OCI-LY3 (cell line): ENCODE measurements at regions not wholly inside any gene's neighbourhood (a gene's known extent, or its start where the extent isn't known, plus 50 kb on each side); places are given as distances from the start of the nearest gene placed in this dataset.
"Not testable (repeated sequence)": the region's sequence is repeated elsewhere in the genome, so short reads cannot be mapped to it uniquely, and the experiment has no call there.

ENCODE experiments used
- H2AFZ ChIP-seq: fragments of 200-600, 300-600 bp; shearing (Covaris generic); 2 replicates; pipeline ENCODE4 v1.6.0; 2014; ENCODE audit warnings: antibody characterized with exemption, low read depth, low read length
- H3K27ac ChIP-seq: fragments of 200-600, 300-600 bp; sonication (generic); 2 replicates; pipeline ENCODE4 v1.5.1; 2014; ENCODE audit warnings: mild to moderate bottlenecking, low read length, moderate library complexity, mixed read lengths
- H3K27me3 ChIP-seq: fragments of 200-600, 300-600 bp; sonication (generic); 2 replicates; pipeline ENCODE4 v1.6.1; 2014; ENCODE audit warnings: low read depth, low read length, mixed read lengths
- H3K36me3 ChIP-seq: fragments of 200-600, 300-600 bp; sonication (generic); replicated peaks from 2 replicates; pipeline ENCODE3; 2014; ENCODE audit warnings: low read depth, low read length, mixed read lengths
- H3K4me1 ChIP-seq: fragments of 300-600, 200-600 bp; sonication (generic); 2 replicates; pipeline ENCODE4 v1.6.1; 2014; ENCODE audit warnings: low read length, mixed read lengths
- H3K4me2 ChIP-seq: fragments of 200-600, 300-600 bp; sonication (generic); 2 replicates; pipeline ENCODE4 v1.6.1; 2014; ENCODE audit warnings: low read length, mixed read lengths
- H3K4me3 ChIP-seq: fragments of 300-600, 200-600 bp; sonication (generic); 2 replicates; pipeline ENCODE4 v1.5.1; 2014; ENCODE audit warnings: antibody characterized with exemption, mild to moderate bottlenecking, low read length, moderate library complexity
- H3K79me2 ChIP-seq: fragments of 300-600, 200-600 bp; shearing (Covaris generic); 2 replicates; pipeline ENCODE4 v1.6.1; 2014; ENCODE audit warnings: mild to moderate bottlenecking, low read length, mixed read lengths
- H3K9ac ChIP-seq: fragments of 300-600, 200-600 bp; shearing (Covaris generic); 2 replicates; pipeline ENCODE4 v1.6.0; 2014; ENCODE audit warnings: mild to moderate bottlenecking, low read length, moderate library complexity
- H3K9me3 ChIP-seq: fragments of 200-600, 300-600 bp; shearing (Covaris generic); 2 replicates; pipeline ENCODE4 v1.6.1; 2014; ENCODE audit warnings: low read length, mixed read lengths; ENCODE audit not compliant: insufficient read depth
- H4K20me1 ChIP-seq: fragments of 200-600, 300-600 bp; sonication (generic); 2 replicates; pipeline ENCODE4 v1.6.1; 2016; ENCODE audit warnings: low read length, mixed read lengths; ENCODE audit not compliant: insufficient read depth
- EZH2phosphoT487 ChIP-seq: fragments of 200-600 bp; shearing (Covaris generic); IDR thresholded peaks from 2 replicates; pipeline ENCODE4 v1.6.1; 2018; ENCODE audit warnings: antibody characterized with exemption, mixed run types, low read depth
- TF ChIP-seq, protein P1 (sequence below): fragments of 200-600, 300-600 bp; sonication (generic); IDR thresholded peaks from 2 replicates; pipeline ENCODE4 v1.5.1; 2014; ENCODE audit warnings: antibody characterized with exemption, low read length, low read depth

DNA sequence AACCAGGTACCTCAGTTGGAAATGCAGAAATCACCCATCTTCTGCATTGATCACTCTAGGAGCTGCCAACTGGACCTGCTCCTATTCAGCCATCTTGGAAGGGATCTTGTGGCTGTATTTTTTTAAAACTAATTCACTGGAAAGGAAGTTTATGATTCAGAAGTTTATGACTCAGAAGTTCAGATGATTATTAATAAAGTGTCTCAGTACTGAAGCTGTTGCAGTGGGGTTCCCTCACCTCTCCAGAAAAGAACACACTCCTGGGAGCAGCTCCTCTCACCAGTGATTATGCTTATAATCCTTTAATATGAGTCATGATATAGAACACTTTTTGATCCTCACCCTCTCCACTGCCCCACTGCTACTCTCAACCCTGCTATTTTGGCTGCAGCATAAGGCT lies 291.2 kb upstream of the HS3ST5 start:
- H3K4me1 ChIP-seq = no peaks in the 10 kb centered on the region
- H3K27me3 ChIP-seq = no peaks in the 10 kb centered on the region
- H3K4me3 ChIP-seq = no peak overlapping the region
- H3K27ac ChIP-seq = no peak overlapping the region
- H3K36me3 ChIP-seq = peaks cover 6% of the 10 kb centered on the region
- no peak overlapping the region for H3K4me2 ChIP-seq
- TF ChIP-seq, protein P1, sequence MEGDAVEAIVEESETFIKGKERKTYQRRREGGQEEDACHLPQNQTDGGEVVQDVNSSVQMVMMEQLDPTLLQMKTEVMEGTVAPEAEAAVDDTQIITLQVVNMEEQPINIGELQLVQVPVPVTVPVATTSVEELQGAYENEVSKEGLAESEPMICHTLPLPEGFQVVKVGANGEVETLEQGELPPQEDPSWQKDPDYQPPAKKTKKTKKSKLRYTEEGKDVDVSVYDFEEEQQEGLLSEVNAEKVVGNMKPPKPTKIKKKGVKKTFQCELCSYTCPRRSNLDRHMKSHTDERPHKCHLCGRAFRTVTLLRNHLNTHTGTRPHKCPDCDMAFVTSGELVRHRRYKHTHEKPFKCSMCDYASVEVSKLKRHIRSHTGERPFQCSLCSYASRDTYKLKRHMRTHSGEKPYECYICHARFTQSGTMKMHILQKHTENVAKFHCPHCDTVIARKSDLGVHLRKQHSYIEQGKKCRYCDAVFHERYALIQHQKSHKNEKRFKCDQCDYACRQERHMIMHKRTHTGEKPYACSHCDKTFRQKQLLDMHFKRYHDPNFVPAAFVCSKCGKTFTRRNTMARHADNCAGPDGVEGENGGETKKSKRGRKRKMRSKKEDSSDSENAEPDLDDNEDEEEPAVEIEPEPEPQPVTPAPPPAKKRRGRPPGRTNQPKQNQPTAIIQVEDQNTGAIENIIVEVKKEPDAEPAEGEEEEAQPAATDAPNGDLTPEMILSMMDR = no peak
- no peak for TF ChIP-seq EZH2phosphoT487
- no peaks in the 10 kb centered on the region for H3K9me3 ChIP-seq
- H4K20me1 ChIP-seq = no peaks in the 10 kb centered on the region
- no peak overlapping the region for H2AFZ ChIP-seq
- no peak overlapping the region for H3K9ac ChIP-seq
- H3K79me2 ChIP-seq = no peaks in the 10 kb centered on the region

DNA sequence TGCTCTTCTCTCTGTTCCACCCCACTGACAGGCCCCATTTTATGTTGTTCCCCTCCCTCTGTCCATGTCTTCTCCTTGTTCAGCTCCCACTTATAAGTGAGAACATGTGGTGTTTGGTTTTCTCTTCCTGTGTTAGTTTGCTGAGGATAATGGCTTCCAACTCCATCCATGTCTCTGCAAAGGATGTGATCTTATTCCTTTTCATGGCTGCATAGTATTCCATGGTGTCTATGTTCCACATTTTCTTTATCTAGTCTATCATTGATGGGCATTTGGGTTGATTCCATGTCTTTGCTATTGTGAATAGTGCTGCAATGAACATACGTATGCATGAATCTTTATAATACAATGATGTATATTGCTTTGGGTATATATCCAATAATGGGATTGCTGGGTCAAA lies 283.4 kb upstream of the HS3ST5 start:
- not testable (repeated sequence) for H3K9ac ChIP-seq, H2AFZ ChIP-seq, H3K27ac ChIP-seq, H3K36me3 ChIP-seq, H4K20me1 ChIP-seq, H3K9me3 ChIP-seq, H3K4me3 ChIP-seq, H3K27me3 ChIP-seq, H3K4me2 ChIP-seq, H3K79me2 ChIP-seq
- peaks cover 27% of the 10 kb centered on the region for H3K4me1 ChIP-seq

DNA sequence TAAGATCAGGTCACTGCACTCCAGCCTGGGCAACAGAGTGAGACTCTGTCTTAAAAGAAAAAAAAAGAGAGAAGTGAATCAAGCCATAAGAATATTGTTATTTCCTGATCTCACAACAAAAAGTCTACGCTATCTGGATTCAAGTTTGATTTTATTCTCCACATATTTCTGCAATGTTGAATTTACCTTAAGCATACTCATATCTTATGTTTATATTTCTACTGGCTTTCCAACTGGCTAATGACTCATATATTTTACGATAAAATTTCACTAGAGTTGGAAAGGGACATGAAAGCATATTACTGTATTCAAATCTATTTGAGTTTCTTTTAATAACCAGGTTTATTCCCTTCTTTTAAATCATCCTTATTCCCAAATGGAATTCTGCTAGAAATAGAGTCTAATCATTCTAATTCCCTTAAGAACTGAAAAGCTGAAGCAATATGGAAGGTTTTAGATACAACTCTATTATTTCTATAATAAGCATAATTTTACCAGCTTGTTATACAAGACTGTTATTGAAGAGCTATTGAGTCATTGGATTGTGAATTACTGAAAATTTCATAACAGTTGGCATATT lies 276.9 kb upstream of the HS3ST5 start:
- no peaks in the 10 kb centered on the region for H3K79me2 ChIP-seq

DNA sequence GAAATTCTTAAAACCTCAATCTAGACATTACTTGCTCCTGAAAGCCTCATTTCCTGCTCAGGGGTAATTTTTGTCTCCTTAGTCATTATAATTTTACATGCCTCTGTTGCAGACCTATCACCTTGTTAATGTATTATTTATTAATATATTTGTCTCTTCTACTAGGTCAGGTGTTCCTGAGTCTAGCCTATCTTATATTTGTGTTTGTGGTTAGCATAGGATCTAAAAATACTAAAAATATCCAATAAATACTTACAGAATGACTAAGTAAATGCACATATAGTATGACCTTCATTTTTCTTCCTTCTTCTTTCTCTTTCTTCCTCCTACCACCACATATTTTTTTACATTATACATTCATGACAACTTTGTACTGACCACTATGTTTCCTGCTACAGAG lies 268.9 kb upstream of the HS3ST5 start:
- Histone ChIP-seq H3K9ac (no peak overlapping the region), H3K4me2 (0 out of 2 replicates have a peak overlapping the region, but pooled peaks have one; percentile 13), H3K27me3 (no peaks in the 10 kb centered on the region), H3K4me1 (peaks cover 10% of the 10 kb centered on the region), H3K4me3 (no peak overlapping the region), H3K27ac (peak overlapping the region; percentile 36; the same call in 1 of the 2 replicates), H4K20me1 (no peaks in the 10 kb centered on the region), H3K79me2 (no peaks in the 10 kb centered on the region), H3K9me3 (0 out of 2 replicates have a peak, but pooled peaks cover 4% of the 10 kb centered on the region), H2AFZ (no peak overlapping the region), H3K36me3 (no peaks in the 10 kb centered on the region)
- TF ChIP-seq EZH2phosphoT487 = no peak
- TF ChIP-seq, protein P1 = no peak

More for the DNA sequence above, 276.9 kb upstream of the HS3ST5 start:
- Histone ChIP-seq H3K9ac (no peak overlapping the region), H4K20me1 (no peaks in the 10 kb centered on the region), H2AFZ (no peak overlapping the region), H3K4me3 (no peak overlapping the region), H3K27me3 (no peaks in the 10 kb centered on the region), H3K27ac (no peak overlapping the region), H3K36me3 (no peaks in the 10 kb centered on the region), H3K9me3 (no peaks in the 10 kb centered on the region), H3K4me2 (no peak overlapping the region), H3K4me1 (peaks cover 17% of the 10 kb centered on the region)
- TF ChIP-seq, protein P1 = no peak
- TF ChIP-seq EZH2phosphoT487 = no peak
